ENCODE measurements at regions not wholly inside any gene's neighbourhood (a gene's known extent, or its start where the extent isn't known, plus 50 kb on each side); places are given as distances from the start of the nearest gene placed in this dataset.

- Mint-ChIP-seq H3K4me1 (no peaks in the 10 kb centered on the region), H3K27ac (no peak overlapping the region), H3K4me3 (no peak overlapping the region), H3K9me3 (no peaks in the 10 kb centered on the region), H3K27me3 (ENCODE audit: low read depth) (no peaks in the 10 kb centered on the region), H3K36me3 (ENCODE audit: insufficient read depth in 1 of 3, low read depth in 3 of 3) (no peaks in the 10 kb centered on the region)
- Histone ChIP-seq H4K5ac (ENCODE audit: insufficient read length, low read depth, low read length) (no peak overlapping the region), H4K8ac (replicated peaks; ENCODE audit: insufficient read length, low read depth, low read length) (no peak overlapping the region), H3K27me3 (ENCODE audit: insufficient read depth, low read length) (no peaks in the 10 kb centered on the region), H3K14ac (ENCODE audit: insufficient read depth, low read length) (no peak overlapping the region), H4K91ac (ENCODE audit: insufficient read length, low read depth, low read length) (no peak overlapping the region), H2BK5ac (ENCODE audit: insufficient read length, low read length) (no peak overlapping the region), H2BK20ac (ENCODE audit: low read depth, low read length, poor library complexity, severe bottlenecking) (no peak overlapping the region), H3K4me1 (ENCODE audit: insufficient read depth, low read length) (no peaks in the 10 kb centered on the region), H3K9ac (ENCODE audit: extremely low read depth, insufficient read length, low read length) (no peak overlapping the region), H3K79me2 (ENCODE audit: insufficient read depth, low read length) (no peaks in the 10 kb centered on the region), H2AFZ (ENCODE audit: low read length) (no peak overlapping the region), H3K27ac (ENCODE audit: insufficient read length, low read depth, low read length) (no peak overlapping the region), H4K20me1 (ENCODE audit: control insufficient read depth, insufficient read depth, insufficient read length) (no peaks in the 10 kb centered on the region), H3K18ac (ENCODE audit: insufficient read length, low read depth, low read length) (no peak overlapping the region), H2BK15ac (ENCODE audit: low read depth, low read length) (no peak overlapping the region), H3K4ac (ENCODE audit: low read depth, low read length) (no peak overlapping the region), H2AK5ac (ENCODE audit: insufficient read length, low read length) (no peak overlapping the region), H2BK12ac (ENCODE audit: insufficient read length, low read depth, low read length) (no peak overlapping the region), H3K23ac (ENCODE audit: insufficient read length, low read depth, low read length) (no peak overlapping the region), H3K9me3 (ENCODE audit: control insufficient read depth, low read depth, low read length) (no peaks in the 10 kb centered on the region), H2BK120ac (ENCODE audit: low read depth, low read length, poor library complexity, severe bottlenecking) (no peak overlapping the region), H3K79me1 (ENCODE audit: insufficient read depth, low read depth, low read length, poor library complexity, severe bottlenecking) (no peaks in the 10 kb centered on the region), H3K23me2 (ENCODE audit: insufficient read length, low read depth, low read length, poor library complexity, severe bottlenecking) (no peaks in the 10 kb centered on the region), H3K56ac (ENCODE audit: insufficient read length, low read depth, low read length) (no peak overlapping the region), H3T11ph (ENCODE audit: low read length) (no peak overlapping the region), H3K4me2 (ENCODE audit: insufficient read depth, insufficient read length, low read length) (no peak overlapping the region)
- WGBS (ENCODE audit: extremely low coverage, insufficient read length, low lambda C conversion rate), result no CpG with 5 or more reads among the region's 2 CpGs
- DNase-seq, result no peak
- no peak for TF ChIP-seq CTCF (conservative IDR thresholded peaks at IDR 0.05)
Measured at GRCh38 chr3:111311709-111312235, 230.2 kb upstream of the CD96 start.
